H1 (cell line): ENCODE measurements at regions not wholly inside any gene's neighbourhood (a gene's known extent, or its start where the extent isn't known, plus 50 kb on each side); places are given as distances from the start of the nearest gene placed in this dataset.

Experiments
- ASH2L ChIP-seq: fragments of 200-600, 300-600 bp; sonication (generic); IDR thresholded peaks from one replicate; pipeline ENCODE4 v1.7.1; 2017; ENCODE audit warnings: low read length
- BACH1 ChIP-seq: IDR thresholded peaks from 2 replicates; pipeline ENCODE4 v1.6.1; 2012; ENCODE audit warnings: low read length, improper control_type of control experiment
- BRCA1 ChIP-seq: IDR thresholded peaks from 2 replicates; pipeline ENCODE4 v1.6.1; 2012; ENCODE audit warnings: low read depth, low read length, improper control_type of control experiment
- CBX5 ChIP-seq: fragments of 300-800, 300-1000 bp; sonication (generic); IDR thresholded peaks from 2 replicates; pipeline ENCODE4 v1.7.1; 2016; ENCODE audit warnings: antibody characterized with exemption, low read length, low read depth
- EZH2 ChIP-seq: fragments of 200-600 bp; sonication (generic); IDR thresholded peaks from 2 replicates; pipeline ENCODE4 v1.7.1; 2012; ENCODE audit warnings: low read depth, mild to moderate bottlenecking, moderate library complexity, low read length, inconsistent platforms; ENCODE audit not compliant: severe bottlenecking
- SP1 ChIP-seq: IDR thresholded peaks from 2 replicates; pipeline ENCODE4 v1.6.1; 2011; ENCODE audit warnings: low read depth, low read length

GRCh38 chr5:108688485-108688884 lies 59.2 kb upstream of the FER start (continued):
- TF ChIP-seq BACH1 (no peak), EZH2 (no peak), SP1 (no peak), ASH2L (no peak), CBX5 (no peak), BRCA1 (no peak)
